ENCODE measurements at regions not wholly inside any gene's neighbourhood (a gene's known extent, or its start where the extent isn't known, plus 50 kb on each side); places are given as distances from the start of the nearest gene placed in this dataset.

GRCh38 chr1:9482403-9482802 is 56.9 kb upstream of the SLC25A33 start:
- no peak for DNase-seq (ENCODE audit: low read depth)
- TF ChIP-seq CTCF (IDR thresholded peaks at IDR 0.05; ENCODE audit: insufficient read depth, low read depth, low read length, missing control alignments), result no peak
- no peak overlapping the region for H3K4me3 ChIP-seq (ENCODE audit: low read depth, low read length)

GRCh38 chr1:9482816-9483572 is 56.3 kb upstream of the SLC25A33 start:
- TF ChIP-seq CTCF (IDR thresholded peaks at IDR 0.05; ENCODE audit: insufficient read depth, low read depth, low read length, missing control alignments), result no peak
- DNase-seq (ENCODE audit: low read depth), result no peak
- no peak overlapping the region for H3K4me3 ChIP-seq (ENCODE audit: low read depth, low read length)

GRCh38 chr1:9486466-9487140 is 52.7 kb upstream of the SLC25A33 start:
- TF ChIP-seq CTCF (IDR thresholded peaks at IDR 0.05; ENCODE audit: insufficient read depth, low read depth, low read length, missing control alignments), result no peak
- H3K4me3 ChIP-seq (ENCODE audit: low read depth, low read length), result no peak overlapping the region
- DNase-seq (ENCODE audit: low read depth), result no peak
